ENCODE measurements at regions not wholly inside any gene's neighbourhood (a gene's known extent, or its start where the extent isn't known, plus 50 kb on each side); places are given as distances from the start of the nearest gene placed in this dataset.
"Not testable (repeated sequence)": the region's sequence is repeated elsewhere in the genome, so short reads cannot be mapped to it uniquely, and the experiment has no call there.

DNA sequence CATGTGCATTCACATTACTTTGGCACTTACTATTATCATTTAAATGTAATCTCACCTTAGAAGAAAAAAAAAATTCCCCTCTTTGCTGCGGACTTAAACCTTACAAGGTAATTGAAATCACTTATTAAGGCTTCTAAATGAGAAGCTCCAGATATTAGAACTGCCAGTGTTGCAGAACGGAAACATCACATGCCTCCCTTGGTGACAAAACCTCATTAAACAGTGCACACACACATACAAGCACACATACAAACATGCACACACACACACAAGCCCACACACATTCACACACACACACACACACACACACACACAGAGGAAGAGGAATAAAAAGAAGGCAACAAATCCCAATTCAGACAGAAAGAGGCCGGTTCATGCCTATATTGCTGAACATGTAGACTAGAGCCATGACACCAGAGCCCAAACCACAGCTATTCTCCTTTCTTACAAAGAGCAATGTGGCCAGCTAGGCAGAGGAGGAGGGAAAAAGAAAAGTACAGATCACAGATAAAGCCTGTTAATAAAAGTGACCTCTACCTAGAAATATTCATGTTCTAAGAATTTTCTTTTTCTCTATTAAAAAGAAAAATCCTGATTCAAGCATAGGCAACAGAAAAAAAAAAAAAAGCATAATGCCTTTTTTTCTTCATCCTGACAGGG lies 405.2 kb upstream of the FLRT2 start:
- DNase-seq (ENCODE audit: low read depth): no peak

- no peak for DNase-seq (ENCODE audit: low read depth)
These were observed 404.7 kb upstream of the FLRT2 start for GRCh38 chr14:85125291-85125670.

DNA sequence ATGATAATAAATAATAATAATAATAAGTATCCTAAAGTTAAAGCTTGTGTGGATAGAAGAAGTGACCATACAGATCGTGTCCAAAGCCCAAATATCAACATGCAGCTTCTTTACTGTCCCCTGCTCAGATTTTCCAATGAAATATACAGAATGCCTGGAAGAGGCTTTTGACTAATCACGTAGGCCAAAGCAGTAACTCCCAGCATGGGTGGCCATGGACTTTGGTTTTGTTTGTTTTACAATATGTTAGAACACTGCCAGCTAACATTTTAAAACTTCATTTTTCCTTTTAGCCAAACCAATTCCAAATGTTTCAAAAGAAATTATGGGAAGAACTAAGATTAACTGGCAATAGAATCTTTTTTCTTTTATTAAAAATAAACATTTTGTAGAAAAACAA lies 400.0 kb upstream of the FLRT2 start:
- no peak for DNase-seq (ENCODE audit: low read depth)

- DNase-seq (ENCODE audit: low read depth): no peak
These were observed 398.6 kb upstream of the FLRT2 start for GRCh38 chr14:85131226-85131922.

- no peak for DNase-seq (ENCODE audit: low read depth)
These were observed 387.0 kb upstream of the FLRT2 start for GRCh38 chr14:85142982-85143381.

- DNase-seq (ENCODE audit: low read depth): no peak
These were observed 383.2 kb upstream of the FLRT2 start for GRCh38 chr14:85146779-85147178.

DNA sequence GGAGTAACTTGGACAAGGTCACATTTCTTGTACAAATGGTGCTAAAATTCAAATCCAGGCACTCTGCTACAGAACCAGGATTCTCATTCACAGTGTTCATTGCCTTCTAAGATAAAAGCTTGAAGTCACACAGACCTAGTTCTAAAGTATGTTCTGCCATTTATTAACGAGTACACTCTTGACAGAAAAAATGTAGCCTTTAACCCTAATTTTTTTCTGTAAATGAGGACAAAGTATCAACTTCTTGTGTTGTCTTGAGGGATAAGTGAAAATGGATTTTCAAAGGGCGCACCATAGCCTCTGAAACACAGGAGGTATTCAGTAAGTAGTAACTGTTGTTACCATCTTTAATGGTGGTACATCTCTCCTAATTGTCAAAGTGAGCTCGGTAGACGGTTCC lies 379.8 kb upstream of the FLRT2 start:
- no peak for DNase-seq (ENCODE audit: low read depth)

DNA sequence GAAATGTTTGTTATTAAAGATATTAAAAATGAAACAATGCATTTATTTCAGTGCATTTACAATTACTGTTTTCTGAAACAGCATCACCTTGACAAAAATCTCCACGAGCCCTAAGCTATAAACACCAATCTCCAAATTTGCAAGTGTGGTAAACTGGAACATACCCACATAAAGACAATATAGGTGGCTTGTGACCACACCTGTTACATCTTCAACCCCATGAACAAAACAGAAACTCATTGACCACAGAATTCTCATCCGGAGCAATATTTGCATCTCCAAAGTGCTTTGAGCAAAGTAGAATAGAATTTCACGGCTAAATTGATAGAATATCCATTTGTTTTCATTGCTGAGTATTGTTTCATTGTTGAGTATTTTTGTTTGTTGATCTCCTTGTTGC lies 375.2 kb upstream of the FLRT2 start:
- DNase-seq (ENCODE audit: low read depth): no peak

DNA sequence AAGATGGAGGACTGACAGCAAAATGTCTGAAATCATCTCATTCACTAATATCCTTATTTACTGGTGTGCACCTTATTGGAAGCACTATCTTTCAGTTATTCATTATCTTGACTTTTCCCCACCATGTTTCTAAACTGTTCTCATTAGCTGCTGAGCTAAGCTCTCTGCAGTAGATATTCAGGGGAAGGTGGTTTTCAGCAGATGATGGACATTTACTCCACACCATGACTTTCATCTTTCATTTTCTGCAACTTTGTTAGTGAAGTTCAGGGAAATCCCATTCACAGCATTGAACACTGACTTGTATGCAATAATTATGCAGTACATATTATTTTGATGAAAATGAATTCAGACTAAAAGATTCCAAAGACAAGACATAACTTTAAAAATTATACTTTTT lies 373.6 kb upstream of the FLRT2 start:
- no peak for DNase-seq (ENCODE audit: low read depth)

DNA sequence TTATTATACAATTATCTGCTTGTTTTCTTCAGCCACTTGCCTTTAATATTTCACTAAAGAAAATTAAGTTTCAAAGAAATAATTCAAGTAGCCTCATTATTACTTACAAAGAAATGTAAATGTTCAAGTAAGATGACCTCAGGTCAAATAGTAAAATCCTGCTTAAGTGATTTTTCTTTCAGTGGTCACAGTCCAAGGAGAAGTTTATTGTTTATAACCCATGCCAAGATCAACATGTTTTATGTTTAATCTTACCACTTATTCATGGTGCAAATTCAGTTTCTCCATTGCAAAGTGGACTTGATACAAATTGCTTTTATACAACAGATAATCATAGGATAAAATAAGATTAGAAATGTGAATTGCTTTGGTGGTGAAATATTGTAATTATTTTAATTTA lies 370.2 kb upstream of the FLRT2 start:
- no peak for DNase-seq (ENCODE audit: low read depth)

DNA sequence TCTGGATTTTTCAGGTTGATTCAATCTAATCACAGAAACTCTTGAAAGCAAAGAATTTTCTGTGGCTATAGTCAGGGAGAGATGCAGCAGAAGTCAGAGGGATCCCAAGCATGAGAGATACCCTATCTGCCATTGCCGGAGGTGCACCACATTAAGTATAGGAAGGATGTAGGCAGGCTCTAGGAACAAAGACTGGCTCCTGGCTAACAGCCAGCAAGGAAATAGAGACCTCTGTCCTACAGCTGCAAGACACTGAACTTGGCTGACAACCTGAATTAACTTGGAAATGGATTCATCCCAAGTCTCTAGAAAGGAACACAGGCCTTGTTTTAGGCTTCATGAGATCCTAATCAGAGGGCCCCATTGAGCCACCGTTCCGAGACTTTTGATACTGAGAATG lies 364.9 kb upstream of the FLRT2 start:
- DNase-seq (ENCODE audit: low read depth): peak; percentile 0

DNA sequence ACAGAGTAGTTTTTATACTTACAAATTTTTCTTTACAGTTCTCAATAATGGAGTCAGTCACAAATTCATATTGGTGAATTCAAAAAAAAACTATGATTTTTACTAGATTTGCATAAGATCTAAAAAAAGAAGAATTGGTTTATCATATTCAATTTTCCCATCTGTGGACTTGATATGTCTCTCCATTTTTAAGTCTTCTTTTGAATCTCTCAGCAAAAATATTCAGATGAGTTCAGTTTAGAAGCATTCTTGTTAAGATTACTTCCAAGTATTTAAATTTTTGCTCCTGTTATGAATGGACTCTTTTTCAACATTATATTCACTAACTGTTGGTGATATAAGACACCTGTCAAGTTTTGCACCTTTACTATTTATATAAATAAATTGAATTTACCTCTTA lies 360.6 kb upstream of the FLRT2 start:
- no peak for DNase-seq (ENCODE audit: low read depth)

- DNase-seq (ENCODE audit: low read depth): no peak
These were observed 357.7 kb upstream of the FLRT2 start for GRCh38 chr14:85172290-85172689.

GRCh38 chr14:85172889-85173477 lies 357.0 kb upstream of the FLRT2 start:
- no peak for DNase-seq (ENCODE audit: low read depth)

DNA sequence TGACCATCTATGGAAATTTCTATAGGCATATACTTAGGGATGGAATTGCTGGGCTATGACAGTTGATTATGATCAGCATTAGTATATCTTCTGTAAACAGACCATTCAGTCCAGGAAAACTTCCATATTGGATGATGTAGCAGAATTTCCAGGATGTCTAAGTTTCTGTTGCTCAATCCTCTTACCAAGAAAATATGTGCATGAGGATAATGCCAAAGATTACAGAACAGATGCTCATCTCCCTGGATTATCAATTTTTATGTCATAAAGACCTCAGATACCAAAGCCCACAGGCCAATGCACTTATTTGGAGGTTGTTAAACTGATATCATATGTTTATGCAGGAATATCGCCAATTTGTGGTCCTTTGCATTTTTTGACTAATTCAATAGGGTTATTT lies 354.4 kb upstream of the FLRT2 start:
- no peak for DNase-seq (ENCODE audit: low read depth)

DNA sequence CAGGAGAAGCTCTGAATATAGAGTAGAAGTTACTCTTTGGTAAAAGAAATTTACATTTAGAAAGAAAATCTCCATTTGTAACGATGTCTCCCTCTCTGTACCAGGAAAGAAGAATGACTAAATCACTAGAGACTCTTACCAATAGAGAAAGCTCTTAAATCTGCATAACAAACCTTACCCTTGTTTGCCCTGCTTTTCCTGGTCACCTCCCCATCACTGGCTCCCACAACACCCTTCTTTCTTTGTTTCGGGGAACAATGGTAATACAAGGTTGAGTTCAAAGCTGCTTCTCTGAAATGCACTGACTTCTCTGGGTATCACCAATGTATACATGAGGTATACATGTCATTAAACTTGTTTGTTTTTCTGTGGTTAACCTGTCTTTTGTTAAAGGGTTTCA lies 351.1 kb upstream of the FLRT2 start:
- DNase-seq (ENCODE audit: low read depth): no peak

GRCh38 chr14:85180876-85181275 lies 349.1 kb upstream of the FLRT2 start:
- DNase-seq (ENCODE audit: low read depth): no peak

GRCh38 chr14:85182282-85182681 lies 347.7 kb upstream of the FLRT2 start:
- DNase-seq (ENCODE audit: low read depth): no peak

DNA sequence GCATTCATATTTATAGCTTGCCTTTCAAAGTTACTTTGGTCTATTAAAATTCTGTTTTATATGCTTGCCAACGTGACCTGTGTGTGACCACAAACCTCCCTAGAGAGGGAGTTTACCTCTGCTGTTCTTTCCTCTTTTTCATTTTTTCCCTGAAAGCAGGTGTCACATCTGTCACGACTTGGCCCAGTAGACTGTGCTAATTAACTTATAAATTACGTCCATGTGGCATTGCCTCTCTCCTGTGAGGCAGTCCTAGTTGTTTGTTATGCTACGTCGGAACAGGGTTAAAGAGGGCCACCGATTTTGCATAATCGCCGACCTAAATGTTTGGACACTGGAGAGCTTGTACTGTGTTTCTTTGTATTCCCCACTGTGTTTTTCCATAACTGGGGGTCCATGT lies 343.9 kb upstream of the FLRT2 start:
- DNase-seq (ENCODE audit: low read depth): no peak

- DNase-seq (ENCODE audit: low read depth): no peak
These were observed 342.4 kb upstream of the FLRT2 start for GRCh38 chr14:85187521-85187920.

DNA sequence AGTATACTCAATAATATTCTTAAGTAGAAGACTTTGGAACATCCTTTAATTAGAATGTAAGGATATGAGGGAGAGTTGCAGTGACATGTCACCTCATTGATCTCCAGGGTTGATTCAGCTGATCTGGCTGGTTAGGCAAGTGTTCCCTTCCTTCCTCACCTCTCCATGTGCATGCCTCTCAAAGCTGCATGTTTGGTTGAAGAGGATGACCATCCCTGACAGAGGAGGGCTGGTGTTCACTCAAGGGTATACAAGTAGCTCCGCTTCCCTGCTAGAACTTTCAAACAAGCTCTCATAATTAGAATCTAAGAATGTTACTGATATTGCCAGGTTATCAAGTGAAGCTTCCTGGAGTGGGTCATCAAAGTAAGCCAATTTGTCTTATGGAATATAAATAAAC lies 341.1 kb upstream of the FLRT2 start:
- no peak for DNase-seq (ENCODE audit: low read depth)

- not testable (repeated sequence) for DNase-seq (ENCODE audit: low read depth)
These were observed 340.7 kb upstream of the FLRT2 start for GRCh38 chr14:85189253-85189652.

GRCh38 chr14:85190251-85190650 lies 339.7 kb upstream of the FLRT2 start:
- no peak for DNase-seq (ENCODE audit: low read depth)

GRCh38 chr14:85191986-85192385 lies 338.0 kb upstream of the FLRT2 start:
- no peak for DNase-seq (ENCODE audit: low read depth)

Measured in RPMI7951 (cell line).